PC-3 (cell line): ENCODE measurements at regions not wholly inside any gene's neighbourhood (a gene's known extent, or its start where the extent isn't known, plus 50 kb on each side); places are given as distances from the start of the nearest gene placed in this dataset.

Source experiments
- ATAC-seq: fragments of 200-7000 bp; cut with Tn5 transposase; 2 replicates; pipeline ENCODE4 v1.9.1; 2020; ENCODE audit warnings: mild to moderate bottlenecking, moderate library complexity
- BruUV-seq: library from RNA; stranded (reverse); fragments of 400-500 nt; replicated peaks from 2 replicates; lab custom pipeline; 2021; lab: Mats Ljungman, UMichigan
- CTCF ChIA-PET: fragments of 300-600 bp; sonication (Branson Sonifier 250); formaldehyde crosslinking; loops from one replicate; lab custom pipeline; 2022; ENCODE audit warnings: antibody characterized with exemption; lab: Charles Lee
- POLR2A ChIA-PET: fragments of 300-600 bp; sonication (Branson Sonifier 250); formaldehyde crosslinking; loops from one replicate; lab custom pipeline; 2022; ENCODE audit warnings: antibody characterized with exemption; ENCODE audit not compliant: unreplicated experiment; lab: Charles Lee
- DNase-seq: peaks from one replicate; pipeline ENCODE4 v3.0.0-alpha.2; 2015
- H2AFZ ChIP-seq: fragments of 300-600 bp; sonication (generic); 2 replicates; pipeline ENCODE4 v1.6.0; 2016; ENCODE audit warnings: antibody characterized with exemption, low read length
- H3F3A ChIP-seq: fragments of 300-600 bp; sonication (generic); one replicate; pipeline ENCODE4 v1.6.0; 2017; ENCODE audit warnings: antibody characterized with exemption, low read length, control low read depth, mild to moderate bottlenecking; ENCODE audit not compliant: unreplicated experiment
- H3K27ac ChIP-seq: fragments of 300-600 bp; sonication (generic); 2 replicates; pipeline ENCODE4 v1.5.1; 2016; ENCODE audit warnings: mild to moderate bottlenecking, low read length
- H3K27me3 ChIP-seq: fragments of 300-600 bp; sonication (generic); 2 replicates; pipeline ENCODE4 v1.6.1; 2016; ENCODE audit warnings: low read length, mixed read lengths
- H3K36me3 ChIP-seq: fragments of 300-600 bp; sonication (generic); 2 replicates; pipeline ENCODE4 v1.6.1; 2016; ENCODE audit warnings: low read depth, mixed run types, low read length, mixed read lengths
- H3K4me1 ChIP-seq: fragments of 300-600 bp; sonication (generic); 2 replicates; pipeline ENCODE4 v1.5.1; 2016; ENCODE audit warnings: low read length; ENCODE audit not compliant: insufficient read depth
- H3K4me2 ChIP-seq: fragments of 300-600 bp; sonication (generic); 2 replicates; pipeline ENCODE4 v1.6.0; 2016; ENCODE audit warnings: low read length
- H3K4me3 ChIP-seq: fragments of 300-600 bp; sonication (generic); 2 replicates; pipeline ENCODE4 v1.5.1; 2016; ENCODE audit warnings: mild to moderate bottlenecking, low read length, mixed read lengths
- H3K79me2 ChIP-seq: fragments of 300-600 bp; sonication (generic); 2 replicates; pipeline ENCODE4 v1.6.1; 2017; ENCODE audit warnings: low read length, mixed read lengths
- H3K9ac ChIP-seq: fragments of 300-600 bp; sonication (generic); 2 replicates; pipeline ENCODE4 v1.6.0; 2016; ENCODE audit warnings: mild to moderate bottlenecking, low read length
- H3K9me2 ChIP-seq: fragments of 300-600 bp; sonication (generic); replicated peaks from 2 replicates; pipeline ENCODE4 v1.6.1; 2016; ENCODE audit warnings: mixed run types, low read length, mixed read lengths
- H3K9me3 ChIP-seq: fragments of 300-600 bp; sonication (generic); 2 replicates; pipeline ENCODE4 v1.6.1; 2016; ENCODE audit warnings: low read length, mixed read lengths
- H4K20me1 ChIP-seq: fragments of 300-600 bp; sonication (generic); 2 replicates; pipeline ENCODE4 v1.6.1; 2016; ENCODE audit warnings: low read length, mixed read lengths
- EZH2 ChIP-seq: fragments of 300-600 bp; sonication (generic); IDR thresholded peaks from one replicate; pipeline ENCODE4 v1.6.1; 2017; ENCODE audit warnings: antibody characterized with exemption, mild to moderate bottlenecking, low read length; ENCODE audit not compliant: unreplicated experiment
- EZH2phosphoT487 ChIP-seq: fragments of 300-600 bp; sonication (generic); IDR thresholded peaks from 2 replicates; pipeline ENCODE4 v1.6.1; 2018; ENCODE audit warnings: mild to moderate bottlenecking, antibody characterized with exemption, low read length, borderline replicate concordance
- intact Hi-C: fragments of 100-400 bp; cut with micrococcal nuclease; formaldehyde crosslinking; loops from 2 replicates; pipeline ENCODE4 v1.9.0; 2023
- TF ChIP-seq, protein P1 (sequence below): fragments of 300-600 bp; sonication (generic); conservative IDR thresholded peaks from 2 replicates; pipeline ENCODE4 v1.5.1; 2017; ENCODE audit warnings: antibody characterized with exemption, low read depth, mild to moderate bottlenecking, low read length

DNA sequence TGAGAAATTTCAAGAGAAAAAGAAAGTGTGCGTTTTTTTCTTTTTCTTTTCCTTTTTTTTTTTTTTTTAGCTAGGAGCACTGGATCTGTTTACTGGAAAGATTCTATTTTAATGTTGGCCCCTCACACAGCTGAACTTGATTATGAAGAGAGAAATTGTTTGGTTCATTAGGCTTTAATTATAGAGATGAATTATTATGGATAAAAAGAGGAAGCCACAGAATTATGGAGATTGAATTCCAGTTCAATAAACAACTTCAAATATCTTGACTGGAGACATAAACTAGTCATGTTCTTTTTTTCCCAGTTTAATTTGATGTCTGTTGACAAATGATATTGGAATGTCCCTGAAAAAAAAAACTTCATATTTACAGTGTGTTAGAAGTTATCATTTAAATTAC lies 152.0 kb upstream of the HS3ST3A1 start:
- TF ChIP-seq, protein P1, sequence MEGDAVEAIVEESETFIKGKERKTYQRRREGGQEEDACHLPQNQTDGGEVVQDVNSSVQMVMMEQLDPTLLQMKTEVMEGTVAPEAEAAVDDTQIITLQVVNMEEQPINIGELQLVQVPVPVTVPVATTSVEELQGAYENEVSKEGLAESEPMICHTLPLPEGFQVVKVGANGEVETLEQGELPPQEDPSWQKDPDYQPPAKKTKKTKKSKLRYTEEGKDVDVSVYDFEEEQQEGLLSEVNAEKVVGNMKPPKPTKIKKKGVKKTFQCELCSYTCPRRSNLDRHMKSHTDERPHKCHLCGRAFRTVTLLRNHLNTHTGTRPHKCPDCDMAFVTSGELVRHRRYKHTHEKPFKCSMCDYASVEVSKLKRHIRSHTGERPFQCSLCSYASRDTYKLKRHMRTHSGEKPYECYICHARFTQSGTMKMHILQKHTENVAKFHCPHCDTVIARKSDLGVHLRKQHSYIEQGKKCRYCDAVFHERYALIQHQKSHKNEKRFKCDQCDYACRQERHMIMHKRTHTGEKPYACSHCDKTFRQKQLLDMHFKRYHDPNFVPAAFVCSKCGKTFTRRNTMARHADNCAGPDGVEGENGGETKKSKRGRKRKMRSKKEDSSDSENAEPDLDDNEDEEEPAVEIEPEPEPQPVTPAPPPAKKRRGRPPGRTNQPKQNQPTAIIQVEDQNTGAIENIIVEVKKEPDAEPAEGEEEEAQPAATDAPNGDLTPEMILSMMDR = no peak
- no peak for TF ChIP-seq EZH2
- TF ChIP-seq EZH2phosphoT487 = no peak
- intact Hi-C loops = no loop called here

DNA sequence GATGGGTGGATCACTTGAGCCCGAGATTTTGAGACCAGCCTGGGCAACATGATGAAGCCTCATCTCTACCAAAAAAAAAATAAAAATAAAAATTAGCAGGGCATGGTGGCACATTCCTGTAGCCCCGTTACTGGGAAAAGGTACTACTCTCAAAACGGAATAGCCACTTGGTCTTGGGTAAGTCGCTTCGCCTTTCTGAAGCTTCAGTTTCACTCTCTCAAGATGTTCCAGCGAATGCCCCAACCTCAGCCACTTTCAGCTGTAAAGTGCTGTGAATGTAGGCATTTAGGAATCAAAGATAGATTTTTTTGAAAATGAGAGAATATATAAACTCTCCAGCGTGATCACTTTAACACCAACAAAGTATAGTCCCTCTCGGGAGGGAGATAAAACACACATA lies 154.1 kb upstream of the HS3ST3A1 start:
- Histone ChIP-seq H4K20me1 (no peaks in the 10 kb centered on the region), H3K36me3 (no peaks in the 10 kb centered on the region), H3K4me1 (peaks cover 22% of the 10 kb centered on the region), H3K27me3 (no peaks in the 10 kb centered on the region), H3K9ac (no peak overlapping the region), H3K79me2 (no peaks in the 10 kb centered on the region), H3K4me2 (no peak overlapping the region), H3F3A (no peaks in the 10 kb centered on the region), H3K9me3 (no peaks in the 10 kb centered on the region), H3K9me2 (no peaks in the 10 kb centered on the region), H3K27ac (no peak overlapping the region), H2AFZ (peak overlapping the region; percentile 11; the same call in 1 of the 2 replicates), H3K4me3 (no peak overlapping the region)
- BruUV-seq = no TSS peak
- ChIA-PET POLR2A (no interaction called here), CTCF (no interaction called here)
- no peak for TF ChIP-seq EZH2phosphoT487
- TF ChIP-seq EZH2 = no peak
- TF ChIP-seq, protein P1 = no peak
- DNase-seq = no peak
- intact Hi-C loops = no loop called here
- no peak for ATAC-seq

More for the DNA sequence above, 152.0 kb upstream of the HS3ST3A1 start:
- POLR2A ChIA-PET = no interaction called here
- no TSS peak for BruUV-seq
- H3K9ac ChIP-seq = no peak overlapping the region
- H3K4me3 ChIP-seq = no peak overlapping the region
- H4K20me1 ChIP-seq = no peaks in the 10 kb centered on the region
- no peak overlapping the region for H3K27ac ChIP-seq
- CTCF ChIA-PET = no interaction called here
- H3F3A ChIP-seq = no peaks in the 10 kb centered on the region
- H3K4me2 ChIP-seq = no peak overlapping the region
- no peaks in the 10 kb centered on the region for H3K9me3 ChIP-seq
- no peaks in the 10 kb centered on the region for H3K27me3 ChIP-seq
- H3K79me2 ChIP-seq = no peaks in the 10 kb centered on the region
- DNase-seq (peak; percentile 19), ATAC-seq (no peak)
- no peaks in the 10 kb centered on the region for H3K36me3 ChIP-seq
- H3K4me1 ChIP-seq = peaks cover 17% of the 10 kb centered on the region
- H2AFZ ChIP-seq = no peak overlapping the region
- no peaks in the 10 kb centered on the region for H3K9me2 ChIP-seq

DNA sequence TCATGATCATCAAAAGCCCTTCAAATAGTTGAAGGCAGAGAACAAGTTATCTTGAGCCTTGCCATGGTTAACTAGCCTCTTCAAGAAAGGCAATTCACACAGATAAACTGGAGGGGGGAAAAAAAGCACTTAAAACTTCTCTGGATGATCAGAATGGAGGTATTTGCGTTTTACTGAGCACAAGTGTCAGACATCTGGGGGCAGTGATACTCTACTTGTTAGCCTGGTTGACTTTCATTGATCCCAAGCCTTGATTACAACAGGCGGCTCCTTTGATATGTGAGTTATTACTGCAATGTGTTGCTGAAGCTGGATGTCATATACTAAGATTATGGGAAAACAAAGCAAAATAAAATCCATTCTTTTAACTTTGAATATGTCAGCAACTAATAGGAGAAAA lies 155.0 kb upstream of the HS3ST3A1 start:
- Histone ChIP-seq H3K4me2 (no peak overlapping the region), H4K20me1 (no peaks in the 10 kb centered on the region), H3K9ac (no peak overlapping the region), H3K4me1 (peaks cover 14% of the 10 kb centered on the region), H3K27ac (no peak overlapping the region), H3K4me3 (no peak overlapping the region), H2AFZ (peak overlapping the region; percentile 11; the same call in 1 of the 2 replicates), H3F3A (no peaks in the 10 kb centered on the region), H3K9me3 (no peaks in the 10 kb centered on the region), H3K9me2 (no peaks in the 10 kb centered on the region), H3K27me3 (no peaks in the 10 kb centered on the region), H3K79me2 (no peaks in the 10 kb centered on the region), H3K36me3 (no peaks in the 10 kb centered on the region)
- TF ChIP-seq, protein P1 = no peak
- TF ChIP-seq EZH2phosphoT487 (no peak), EZH2 (no peak)
- DNase-seq (no peak), ATAC-seq (no peak)
- no TSS peak for BruUV-seq
- intact Hi-C loops = no loop called here
- CTCF ChIA-PET = no interaction called here
- POLR2A ChIA-PET = no interaction called here
